OCI-LY7 (cell line): ENCODE measurements at regions not wholly inside any gene's neighbourhood (a gene's known extent, or its start where the extent isn't known, plus 50 kb on each side); places are given as distances from the start of the nearest gene placed in this dataset.

ENCODE experiments used
- BruUV-seq: library from RNA; stranded (reverse); fragments of 400-500 nt; replicated peaks from 2 replicates; lab custom pipeline; 2021; lab: Mats Ljungman, UMichigan
- CTCF ChIA-PET: fragments of 300-600 bp; sonication (Branson Sonifier 250); formaldehyde crosslinking; loops from one replicate; lab custom pipeline; 2022; ENCODE audit warnings: antibody characterized with exemption; ENCODE audit not compliant: unreplicated experiment; lab: Charles Lee
- POLR2A ChIA-PET: fragments of 300-600 bp; sonication (Branson Sonifier 250); formaldehyde crosslinking; loops from one replicate; lab custom pipeline; 2022; ENCODE audit warnings: antibody characterized with exemption; lab: Charles Lee
- DNase-seq: peaks from one replicate; pipeline ENCODE4 v3.0.0-alpha.2; 2015; ENCODE audit warnings: low spot score
- H2AFZ ChIP-seq: fragments of 200-600 bp; sonication (generic), shearing (Covaris generic); 2 replicates; pipeline ENCODE4 v1.6.1; 2014; ENCODE audit warnings: mild to moderate bottlenecking, antibody characterized with exemption, low read length, moderate library complexity
- H3K27ac ChIP-seq: fragments of 200-600 bp; sonication (generic); 2 replicates; pipeline ENCODE4 v1.5.1; 2014; ENCODE audit warnings: mixed run types, low read depth, mild to moderate bottlenecking, moderate library complexity, low read length, inconsistent platforms; ENCODE audit not compliant: poor library complexity, severe bottlenecking
- H3K36me3 ChIP-seq: fragments of 200-600 bp; sonication (generic); 2 replicates; pipeline ENCODE4 v1.6.1; 2014; ENCODE audit warnings: mild to moderate bottlenecking, antibody characterized with exemption, low read length, moderate library complexity, mixed read lengths; ENCODE audit not compliant: insufficient read depth
- H3K4me1 ChIP-seq: fragments of 200-600 bp; sonication (generic); 2 replicates; pipeline ENCODE4 v1.5.1; 2014; ENCODE audit warnings: mild to moderate bottlenecking, low read length; ENCODE audit not compliant: insufficient read depth, poor library complexity, severe bottlenecking
- H3K4me2 ChIP-seq: fragments of 200-600 bp; sonication (generic); 2 replicates; pipeline ENCODE4 v1.6.1; 2014; ENCODE audit warnings: mild to moderate bottlenecking, low read length
- H3K4me3 ChIP-seq: fragments of 200-600 bp; sonication (generic); 2 replicates; pipeline ENCODE4 v1.5.1; 2014; ENCODE audit warnings: mild to moderate bottlenecking, low read depth, low read length; ENCODE audit not compliant: poor library complexity, severe bottlenecking
- H3K79me2 ChIP-seq: fragments of 200-600 bp; sonication (generic); 2 replicates; pipeline ENCODE4 v1.6.1; 2016; ENCODE audit warnings: low read depth, mild to moderate bottlenecking, low read length, moderate library complexity, mixed read lengths; ENCODE audit not compliant: insufficient read depth
- H3K9me2 ChIP-seq: fragments of 200-600 bp; sonication (generic); 2 replicates; pipeline ENCODE4 v1.6.1; 2016; ENCODE audit warnings: mild to moderate bottlenecking, low read length, mixed read lengths; ENCODE audit not compliant: insufficient read depth
- H3K9me3 ChIP-seq: fragments of 200-600 bp; sonication (generic); 2 replicates; pipeline ENCODE4 v1.6.1; 2014; ENCODE audit warnings: mild to moderate bottlenecking, mixed run types, low read length, mixed read lengths
- H4K20me1 ChIP-seq: fragments of 200-600 bp; sonication (generic); 2 replicates; pipeline ENCODE4 v1.6.1; 2014; ENCODE audit warnings: mild to moderate bottlenecking, antibody characterized with exemption, low read length, moderate library complexity, mixed read lengths; ENCODE audit not compliant: insufficient read depth
- EZH2phosphoT487 ChIP-seq: fragments of 200-600 bp; sonication (generic); IDR thresholded peaks from 2 replicates; pipeline ENCODE4 v1.6.1; 2018; ENCODE audit warnings: low read depth, borderline replicate concordance, mild to moderate bottlenecking, mixed run types, antibody characterized with exemption, low read length, moderate library complexity, mixed read lengths
- intact Hi-C: fragments of 100-400 bp; cut with micrococcal nuclease; formaldehyde crosslinking; loops from one replicate; pipeline ENCODE4 v1.10.0; 2022; ENCODE audit not compliant: unreplicated experiment
- TF ChIP-seq, protein P1 (sequence below): fragments of 200-600 bp; sonication (generic); conservative IDR thresholded peaks from 2 replicates; pipeline ENCODE4 v1.5.1; 2014; ENCODE audit warnings: mild to moderate bottlenecking, antibody characterized with exemption, low read length, moderate library complexity, mixed read lengths

DNA sequence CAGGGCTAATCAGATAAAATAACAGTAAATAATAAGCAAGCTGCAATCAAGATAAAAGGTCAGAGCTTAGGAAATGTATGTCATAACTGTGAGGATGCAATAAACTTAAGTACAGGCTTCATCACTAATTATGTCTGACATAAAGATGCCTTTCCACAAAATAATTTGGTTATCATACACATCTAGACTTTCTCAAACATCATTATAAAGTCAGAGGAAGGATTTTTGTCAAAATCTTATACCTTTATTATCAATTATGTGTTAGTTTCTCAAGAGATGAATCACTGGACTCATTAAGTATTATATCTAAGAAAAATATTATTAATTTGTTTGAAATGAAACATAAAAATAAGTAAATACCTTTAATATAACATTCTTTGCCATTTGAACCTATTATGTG is 695.4 kb upstream of the INTU start:
- no peak overlapping the region for H3K4me2 ChIP-seq
- no peak for TF ChIP-seq EZH2phosphoT487
- TF ChIP-seq, protein P1, sequence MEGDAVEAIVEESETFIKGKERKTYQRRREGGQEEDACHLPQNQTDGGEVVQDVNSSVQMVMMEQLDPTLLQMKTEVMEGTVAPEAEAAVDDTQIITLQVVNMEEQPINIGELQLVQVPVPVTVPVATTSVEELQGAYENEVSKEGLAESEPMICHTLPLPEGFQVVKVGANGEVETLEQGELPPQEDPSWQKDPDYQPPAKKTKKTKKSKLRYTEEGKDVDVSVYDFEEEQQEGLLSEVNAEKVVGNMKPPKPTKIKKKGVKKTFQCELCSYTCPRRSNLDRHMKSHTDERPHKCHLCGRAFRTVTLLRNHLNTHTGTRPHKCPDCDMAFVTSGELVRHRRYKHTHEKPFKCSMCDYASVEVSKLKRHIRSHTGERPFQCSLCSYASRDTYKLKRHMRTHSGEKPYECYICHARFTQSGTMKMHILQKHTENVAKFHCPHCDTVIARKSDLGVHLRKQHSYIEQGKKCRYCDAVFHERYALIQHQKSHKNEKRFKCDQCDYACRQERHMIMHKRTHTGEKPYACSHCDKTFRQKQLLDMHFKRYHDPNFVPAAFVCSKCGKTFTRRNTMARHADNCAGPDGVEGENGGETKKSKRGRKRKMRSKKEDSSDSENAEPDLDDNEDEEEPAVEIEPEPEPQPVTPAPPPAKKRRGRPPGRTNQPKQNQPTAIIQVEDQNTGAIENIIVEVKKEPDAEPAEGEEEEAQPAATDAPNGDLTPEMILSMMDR: no peak
- H3K9me2 ChIP-seq: no peaks in the 10 kb centered on the region
- DNase-seq: no peak
- no peak overlapping the region for H2AFZ ChIP-seq
- CTCF ChIA-PET: no interaction called here
- intact Hi-C loops: no loop called here
- H3K27ac ChIP-seq: no peak overlapping the region
- no peaks in the 10 kb centered on the region for H3K79me2 ChIP-seq
- no peak overlapping the region for H3K4me3 ChIP-seq
- BruUV-seq: no TSS peak
- no peaks in the 10 kb centered on the region for H3K4me1 ChIP-seq
- POLR2A ChIA-PET: no interaction called here
- H3K36me3 ChIP-seq: no peaks in the 10 kb centered on the region
- no peaks in the 10 kb centered on the region for H4K20me1 ChIP-seq
- H3K9me3 ChIP-seq: no peaks in the 10 kb centered on the region

DNA sequence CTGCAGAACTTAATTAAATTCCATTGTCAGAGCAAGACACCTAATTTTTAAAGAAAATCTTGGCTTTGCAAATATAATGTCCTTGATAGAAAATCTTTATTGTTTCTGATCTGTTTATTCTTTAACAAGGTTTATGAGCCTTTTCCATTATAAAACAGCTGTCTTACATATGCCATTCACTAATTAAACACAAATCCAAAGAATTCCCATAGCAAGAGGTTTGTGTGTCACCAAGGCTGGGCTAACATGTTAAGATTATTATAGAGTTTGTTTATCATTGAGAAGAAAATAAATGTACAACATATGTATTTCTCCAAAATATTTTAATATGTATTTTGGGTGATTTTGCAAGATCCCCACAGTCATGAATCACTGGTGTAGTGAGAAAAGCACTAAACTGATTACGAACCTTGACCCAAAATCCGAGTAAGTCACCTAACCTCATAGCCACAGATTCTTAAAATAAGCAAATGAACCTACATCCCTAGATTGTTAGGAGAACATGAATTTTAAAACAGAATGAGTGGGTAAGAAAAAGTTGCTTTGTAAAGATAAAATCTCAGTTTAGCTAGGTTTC is 694.8 kb upstream of the INTU start:
- Histone ChIP-seq H3K27ac (no peak overlapping the region), H3K36me3 (no peaks in the 10 kb centered on the region), H3K4me1 (no peaks in the 10 kb centered on the region), H3K79me2 (no peaks in the 10 kb centered on the region), H3K9me2 (no peaks in the 10 kb centered on the region), H3K9me3 (no peaks in the 10 kb centered on the region), H3K4me2 (no peak overlapping the region), H4K20me1 (no peaks in the 10 kb centered on the region), H2AFZ (no peak overlapping the region), H3K4me3 (no peak overlapping the region)
- ChIA-PET CTCF (no interaction called here), POLR2A (no interaction called here)
- intact Hi-C loops: no loop called here
- no TSS peak for BruUV-seq
- TF ChIP-seq EZH2phosphoT487: no peak
- no peak for DNase-seq

GRCh38 chr4:126939401-126939800 is 693.4 kb upstream of the INTU start:
- H2AFZ ChIP-seq: no peak overlapping the region
- intact Hi-C loops: no loop called here
- CTCF ChIA-PET: no interaction called here
- no peak overlapping the region for H3K4me3 ChIP-seq
- no peaks in the 10 kb centered on the region for H3K36me3 ChIP-seq
- H4K20me1 ChIP-seq: no peaks in the 10 kb centered on the region
- no TSS peak for BruUV-seq
- TF ChIP-seq, protein P1: no peak
- TF ChIP-seq EZH2phosphoT487: no peak
- H3K4me2 ChIP-seq: no peak overlapping the region
- DNase-seq: no peak
- no peaks in the 10 kb centered on the region for H3K9me2 ChIP-seq
- no peak overlapping the region for H3K27ac ChIP-seq
- no peaks in the 10 kb centered on the region for H3K79me2 ChIP-seq
- POLR2A ChIA-PET: no interaction called here
- H3K9me3 ChIP-seq: no peaks in the 10 kb centered on the region
- no peaks in the 10 kb centered on the region for H3K4me1 ChIP-seq
